Lower lobe of right lung (tissue), 2 donors: ENCODE measurements at regions not wholly inside any gene's neighbourhood (a gene's known extent, or its start where the extent isn't known, plus 50 kb on each side); places are given as distances from the start of the nearest gene placed in this dataset.

ENCODE experiments used
- ATAC-seq, 2 donors: fragments of 200-7000 bp; cut with Tn5 transposase; one replicate each; pipeline ENCODE4 v1.9.1; 2020 to 2022; ENCODE audit warnings: mild to moderate bottlenecking in 2 of 2, moderate library complexity in 2 of 2
- DNase-seq: peaks from one replicate; pipeline ENCODE4 v3.0.0-alpha.2; 2020
- H3K27ac ChIP-seq: fragments of 200-600 bp; one replicate; pipeline ENCODE4 v1.8.0; 2022
- H3K27me3 ChIP-seq: fragments of 200-600 bp; one replicate; pipeline ENCODE4 v1.8.0; 2022; ENCODE audit warnings: low read depth
- H3K36me3 ChIP-seq: fragments of 200-600 bp; one replicate; pipeline ENCODE4 v1.8.0; 2022; ENCODE audit warnings: mild to moderate bottlenecking
- H3K4me1 ChIP-seq: fragments of 200-600 bp; one replicate; pipeline ENCODE4 v1.8.0; 2022
- H3K4me3 ChIP-seq: fragments of 200-600 bp; one replicate; pipeline ENCODE4 v1.8.0; 2022; ENCODE audit warnings: mild to moderate bottlenecking
- H3K9me3 ChIP-seq: fragments of 200-600 bp; one replicate; pipeline ENCODE4 v1.8.0; 2022
- CTCF ChIP-seq: fragments of 200-600 bp; IDR thresholded peaks from one replicate; pipeline ENCODE4 v1.8.0; 2022; ENCODE audit warnings: antibody characterized with exemption, mild to moderate bottlenecking
- intact Hi-C: fragments of 100-400 bp; cut with DNase I; formaldehyde crosslinking; loops from one replicate; pipeline ENCODE4 v1.11.0; 2022
- donor health status: DM: no; HTN: yes; CAD: no; lungs with severe emphysema.

GRCh38 chr12:75964150-75964549 lies 67.4 kb downstream of the PHLDA1 start:
- H3K27me3 ChIP-seq: no peaks in the 10 kb centered on the region
- ATAC-seq: peak; percentile 83 to 85

GRCh38 chr12:75961878-75962277 lies 69.7 kb downstream of the PHLDA1 start:
- Histone ChIP-seq H3K4me1 (peaks cover 20% of the 10 kb centered on the region), H3K36me3 (no peaks in the 10 kb centered on the region), H3K27me3 (no peaks in the 10 kb centered on the region), H3K9me3 (no peaks in the 10 kb centered on the region), H3K4me3 (no peak overlapping the region), H3K27ac (no peak overlapping the region)
- no peak for TF ChIP-seq CTCF
- DNase-seq: no peak
- intact Hi-C loops: no loop called here
- no peak for ATAC-seq

More at GRCh38 chr12:75964150-75964549, 67.4 kb downstream of the PHLDA1 start:
- Histone ChIP-seq H3K36me3 (no peaks in the 10 kb centered on the region), H3K27ac (no peak overlapping the region), H3K9me3 (no peaks in the 10 kb centered on the region), H3K4me3 (no peak overlapping the region), H3K4me1 (peaks cover 23% of the 10 kb centered on the region)
- intact Hi-C loops: no loop called here
- DNase-seq: peak; percentile 82
- TF ChIP-seq CTCF: no peak

GRCh38 chr12:75960954-75961661 lies 70.5 kb downstream of the PHLDA1 start:
- H3K27me3 ChIP-seq: no peaks in the 10 kb centered on the region
- H3K4me3 ChIP-seq: no peak overlapping the region
- no peak for DNase-seq
- H3K4me1 ChIP-seq: peaks cover 20% of the 10 kb centered on the region
- intact Hi-C loops: no loop called here
- no peak for TF ChIP-seq CTCF
- H3K9me3 ChIP-seq: no peaks in the 10 kb centered on the region
- ATAC-seq: no peak
- no peak overlapping the region for H3K27ac ChIP-seq
- H3K36me3 ChIP-seq: no peaks in the 10 kb centered on the region

GRCh38 chr12:75960086-75960910 lies 71.3 kb downstream of the PHLDA1 start:
- peak; percentile 47 to 65 for ATAC-seq
- H3K4me1 ChIP-seq: peaks cover 20% of the 10 kb centered on the region

GRCh38 chr12:75959506-75959905 lies 72.1 kb downstream of the PHLDA1 start:
- no peaks in the 10 kb centered on the region for H3K9me3 ChIP-seq
- no peak for ATAC-seq
- H3K27me3 ChIP-seq: no peaks in the 10 kb centered on the region
- H3K4me3 ChIP-seq: no peak overlapping the region
- TF ChIP-seq CTCF: no peak
- intact Hi-C loops: no loop called here
- peaks cover 20% of the 10 kb centered on the region for H3K4me1 ChIP-seq
- no peaks in the 10 kb centered on the region for H3K36me3 ChIP-seq
- no peak overlapping the region for H3K27ac ChIP-seq
- DNase-seq: no peak

More at GRCh38 chr12:75960086-75960910, 71.3 kb downstream of the PHLDA1 start:
- no peaks in the 10 kb centered on the region for H3K36me3 ChIP-seq
- no peak for TF ChIP-seq CTCF
- H3K27me3 ChIP-seq: no peaks in the 10 kb centered on the region
- DNase-seq: no peak
- H3K27ac ChIP-seq: no peak overlapping the region
- H3K9me3 ChIP-seq: no peaks in the 10 kb centered on the region
- intact Hi-C loops: no loop called here
- H3K4me3 ChIP-seq: no peak overlapping the region
